ENCODE measurements at regions not wholly inside any gene's neighbourhood (a gene's known extent, or its start where the extent isn't known, plus 50 kb on each side); places are given as distances from the start of the nearest gene placed in this dataset.

DNA sequence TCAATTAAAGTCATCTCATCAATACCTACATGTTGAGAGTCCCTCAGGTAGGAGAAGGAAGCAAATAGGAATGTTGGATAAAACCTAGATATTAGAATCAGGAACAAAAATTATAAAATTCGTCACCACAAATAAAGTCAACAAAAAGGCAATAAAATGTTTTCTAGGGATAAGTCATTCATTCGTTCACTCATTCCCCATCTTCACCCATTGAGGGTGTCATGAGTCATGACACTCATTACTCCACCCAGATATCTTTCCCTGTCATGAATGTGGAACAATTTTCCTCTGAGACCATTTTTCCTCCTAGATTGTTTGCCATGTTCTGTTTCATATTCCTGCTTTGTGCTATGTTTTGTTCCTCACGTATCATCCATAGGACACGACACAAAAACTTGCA is 50.9 kb upstream of the OLIG3 start:
- Mint-ChIP-seq H3K36me3 (ENCODE audit: unreplicated experiment) (no peaks in the 10 kb centered on the region), H3K9me3 (ENCODE audit: unreplicated experiment) (no peaks in the 10 kb centered on the region), H3K27ac (ENCODE audit: unreplicated experiment) (no peak overlapping the region), H3K4me1 (ENCODE audit: unreplicated experiment) (no peaks in the 10 kb centered on the region), H3K4me3 (ENCODE audit: unreplicated experiment) (no peak overlapping the region), H3K27me3 (ENCODE audit: unreplicated experiment) (peaks cover 31% of the 10 kb centered on the region)
- no peak for DNase-seq (ENCODE audit: extremely low spot score, unreplicated experiment)
- TF ChIP-seq, protein P1, sequence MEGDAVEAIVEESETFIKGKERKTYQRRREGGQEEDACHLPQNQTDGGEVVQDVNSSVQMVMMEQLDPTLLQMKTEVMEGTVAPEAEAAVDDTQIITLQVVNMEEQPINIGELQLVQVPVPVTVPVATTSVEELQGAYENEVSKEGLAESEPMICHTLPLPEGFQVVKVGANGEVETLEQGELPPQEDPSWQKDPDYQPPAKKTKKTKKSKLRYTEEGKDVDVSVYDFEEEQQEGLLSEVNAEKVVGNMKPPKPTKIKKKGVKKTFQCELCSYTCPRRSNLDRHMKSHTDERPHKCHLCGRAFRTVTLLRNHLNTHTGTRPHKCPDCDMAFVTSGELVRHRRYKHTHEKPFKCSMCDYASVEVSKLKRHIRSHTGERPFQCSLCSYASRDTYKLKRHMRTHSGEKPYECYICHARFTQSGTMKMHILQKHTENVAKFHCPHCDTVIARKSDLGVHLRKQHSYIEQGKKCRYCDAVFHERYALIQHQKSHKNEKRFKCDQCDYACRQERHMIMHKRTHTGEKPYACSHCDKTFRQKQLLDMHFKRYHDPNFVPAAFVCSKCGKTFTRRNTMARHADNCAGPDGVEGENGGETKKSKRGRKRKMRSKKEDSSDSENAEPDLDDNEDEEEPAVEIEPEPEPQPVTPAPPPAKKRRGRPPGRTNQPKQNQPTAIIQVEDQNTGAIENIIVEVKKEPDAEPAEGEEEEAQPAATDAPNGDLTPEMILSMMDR (IDR thresholded peaks at IDR 0.05): no peak

DNA sequence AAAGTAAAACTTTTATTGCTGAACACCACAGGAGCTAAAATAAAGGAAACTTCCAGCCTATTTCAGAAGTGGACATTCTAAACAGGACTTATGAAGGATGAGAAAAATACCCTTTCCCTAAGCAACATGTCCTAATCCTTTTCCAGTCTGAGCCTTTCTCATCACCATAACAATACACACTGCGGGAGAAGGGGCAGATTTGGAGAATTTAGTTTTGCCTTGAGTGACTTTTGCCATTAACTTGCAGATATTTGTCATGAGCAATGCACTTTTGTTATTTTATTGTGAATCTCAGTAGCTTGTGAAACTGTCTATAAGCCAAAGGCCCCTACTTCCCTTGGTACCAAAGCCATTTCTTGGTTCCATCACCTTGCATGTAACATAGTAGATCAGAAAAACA is 53.0 kb upstream of the OLIG3 start:
- H3K27ac Mint-ChIP-seq (ENCODE audit: unreplicated experiment): no peak overlapping the region
- no peaks in the 10 kb centered on the region for H3K36me3 Mint-ChIP-seq (ENCODE audit: unreplicated experiment)
- no peak for DNase-seq (ENCODE audit: extremely low spot score, unreplicated experiment)
- H3K27me3 Mint-ChIP-seq (ENCODE audit: unreplicated experiment): peaks cover 25% of the 10 kb centered on the region
- H3K4me1 Mint-ChIP-seq (ENCODE audit: unreplicated experiment): no peaks in the 10 kb centered on the region
- TF ChIP-seq, protein P1 (IDR thresholded peaks at IDR 0.05): no peak
- H3K9me3 Mint-ChIP-seq (ENCODE audit: unreplicated experiment): no peaks in the 10 kb centered on the region
- no peak overlapping the region for H3K4me3 Mint-ChIP-seq (ENCODE audit: unreplicated experiment)

DNA sequence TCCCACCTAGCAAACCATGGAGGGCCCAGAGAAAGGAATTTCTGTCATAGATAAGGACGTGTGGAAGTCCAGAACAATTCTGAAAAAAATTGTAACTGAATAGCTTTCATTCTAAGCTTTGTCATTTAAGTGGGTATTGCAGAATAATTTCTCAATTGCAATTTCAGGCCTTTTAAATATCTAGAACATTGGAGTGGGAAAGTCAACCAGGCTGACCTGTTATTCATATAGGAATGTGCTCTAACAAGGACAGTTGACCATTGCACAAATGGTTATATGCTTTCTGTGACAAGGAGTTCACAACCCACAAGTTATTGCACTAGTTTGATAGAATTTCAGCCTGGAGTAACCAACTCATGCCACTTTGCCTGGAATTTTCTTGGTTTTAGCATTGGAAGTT is 53.4 kb upstream of the OLIG3 start:
- no peaks in the 10 kb centered on the region for H3K36me3 Mint-ChIP-seq (ENCODE audit: unreplicated experiment)
- no peaks in the 10 kb centered on the region for H3K9me3 Mint-ChIP-seq (ENCODE audit: unreplicated experiment)
- H3K27me3 Mint-ChIP-seq (ENCODE audit: unreplicated experiment): peaks cover 24% of the 10 kb centered on the region
- no peak overlapping the region for H3K4me3 Mint-ChIP-seq (ENCODE audit: unreplicated experiment)
- no peaks in the 10 kb centered on the region for H3K4me1 Mint-ChIP-seq (ENCODE audit: unreplicated experiment)
- DNase-seq (ENCODE audit: extremely low spot score, unreplicated experiment): no peak
- TF ChIP-seq, protein P1 (IDR thresholded peaks at IDR 0.05): no peak
- no peak overlapping the region for H3K27ac Mint-ChIP-seq (ENCODE audit: unreplicated experiment)

DNA sequence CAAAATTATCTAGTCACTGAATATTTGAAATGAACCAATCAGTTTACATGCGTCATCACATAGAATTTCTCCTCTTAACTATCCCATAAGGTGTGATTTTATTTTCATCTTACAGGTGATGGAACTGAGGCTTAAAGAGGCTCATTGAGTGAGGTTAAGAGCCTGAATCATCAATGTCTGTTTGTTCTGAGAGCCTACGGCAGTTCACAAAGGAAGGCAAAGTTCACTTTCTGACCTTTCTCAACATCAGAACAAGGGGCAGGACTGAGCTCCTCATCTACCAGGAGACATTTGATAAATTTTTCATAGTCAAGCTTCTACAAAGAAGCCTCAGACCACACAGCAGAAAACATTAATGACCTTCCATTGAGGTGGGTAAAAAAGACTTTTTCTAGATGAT is 54.9 kb upstream of the OLIG3 start:
- no peak for DNase-seq (ENCODE audit: extremely low spot score, unreplicated experiment)
- H3K36me3 Mint-ChIP-seq (ENCODE audit: unreplicated experiment): no peaks in the 10 kb centered on the region
- H3K4me3 Mint-ChIP-seq (ENCODE audit: unreplicated experiment): no peak overlapping the region
- H3K4me1 Mint-ChIP-seq (ENCODE audit: unreplicated experiment): no peaks in the 10 kb centered on the region
- H3K27ac Mint-ChIP-seq (ENCODE audit: unreplicated experiment): no peak overlapping the region
- TF ChIP-seq, protein P1 (IDR thresholded peaks at IDR 0.05): no peak
- H3K27me3 Mint-ChIP-seq (ENCODE audit: unreplicated experiment): peaks cover 20% of the 10 kb centered on the region
- H3K9me3 Mint-ChIP-seq (ENCODE audit: unreplicated experiment): no peaks in the 10 kb centered on the region

DNA sequence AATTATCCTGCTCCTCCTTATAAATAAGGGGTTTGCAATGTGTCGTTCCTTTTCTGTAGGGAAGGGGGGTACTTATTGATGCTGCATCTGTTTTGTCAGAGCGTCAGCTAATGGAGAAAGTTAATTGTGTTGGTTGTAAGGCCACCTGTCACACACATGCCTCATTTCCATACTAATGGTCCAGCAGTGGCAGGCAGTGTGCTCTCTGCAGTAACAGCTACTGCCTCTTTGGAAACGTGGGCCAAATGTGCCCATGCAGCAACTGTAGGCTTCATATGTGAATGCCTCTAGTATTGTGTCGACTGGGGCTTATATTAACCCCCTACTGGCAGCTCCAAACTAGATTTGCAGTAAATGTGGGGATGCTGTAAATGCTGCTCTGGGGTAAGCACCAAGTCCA is 56.3 kb upstream of the OLIG3 start:
- H3K27ac Mint-ChIP-seq (ENCODE audit: unreplicated experiment): no peak overlapping the region

More for the DNA sequence above, 56.3 kb upstream of the OLIG3 start:
- Mint-ChIP-seq H3K4me3 (ENCODE audit: unreplicated experiment) (no peak overlapping the region), H3K27me3 (ENCODE audit: unreplicated experiment) (peaks cover 16% of the 10 kb centered on the region), H3K9me3 (ENCODE audit: unreplicated experiment) (peaks cover 4% of the 10 kb centered on the region), H3K36me3 (ENCODE audit: unreplicated experiment) (no peaks in the 10 kb centered on the region), H3K4me1 (ENCODE audit: unreplicated experiment) (no peaks in the 10 kb centered on the region)
- TF ChIP-seq, protein P1 (IDR thresholded peaks at IDR 0.05): no peak
- no peak for DNase-seq (ENCODE audit: extremely low spot score, unreplicated experiment)

Data from osteocyte (in vitro differentiated cells).